GM12891 (cell line): ENCODE measurements at regions not wholly inside any gene's neighbourhood (a gene's known extent, or its start where the extent isn't known, plus 50 kb on each side); places are given as distances from the start of the nearest gene placed in this dataset.

ENCODE experiments used
- PAX5 ChIP-seq: IDR thresholded peaks from 2 replicates; pipeline ENCODE4 v1.6.1; 2011; ENCODE audit warnings: low read length, moderate library complexity, mild to moderate bottlenecking; ENCODE audit not compliant: insufficient read depth, severe bottlenecking
- POLR2A ChIP-seq: IDR thresholded peaks from 2 replicates; pipeline ENCODE4 v1.6.1; 2011; ENCODE audit warnings: low read depth, low read length, control low read depth
- POLR2AphosphoS5 ChIP-seq: IDR thresholded peaks from 2 replicates; pipeline ENCODE4 v1.6.1; 2011; ENCODE audit warnings: low read depth, low read length, control low read depth
- POU2F2 ChIP-seq: IDR thresholded peaks from 2 replicates; pipeline ENCODE4 v1.6.1; 2011; ENCODE audit warnings: low read depth, mild to moderate bottlenecking, control low read depth, low read length, moderate library complexity
- SPI1 ChIP-seq: IDR thresholded peaks from 2 replicates; pipeline ENCODE4 v1.6.1; 2011; ENCODE audit warnings: low read depth, low read length, control low read depth
- TAF1 ChIP-seq: IDR thresholded peaks from 2 replicates; pipeline ENCODE4 v1.6.1; 2011; ENCODE audit warnings: low read depth, low read length, control low read depth

DNA sequence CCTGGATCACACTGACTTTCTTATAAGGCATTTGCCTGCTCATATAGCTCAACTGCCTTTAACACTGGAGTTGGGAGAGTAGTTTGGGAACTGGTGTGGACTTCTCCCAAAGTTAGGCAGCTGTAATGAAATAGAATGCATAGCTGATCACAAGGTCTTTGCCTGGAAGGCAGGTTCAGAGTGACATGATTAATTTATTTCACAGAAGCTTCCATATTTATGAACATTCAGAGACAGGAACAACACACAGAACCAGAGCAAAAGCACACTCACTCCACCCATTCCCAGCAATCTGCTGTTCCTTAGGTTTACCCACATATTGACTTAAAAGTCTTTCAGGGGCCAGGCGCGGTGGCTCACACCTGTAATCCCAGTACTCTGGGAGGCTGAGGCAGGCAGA lies 234.2 kb downstream of the REEP3 start:
- TF ChIP-seq POLR2A = no peak
- no peak for TF ChIP-seq POLR2AphosphoS5
- no peak for TF ChIP-seq PAX5
- TF ChIP-seq SPI1 = no peak
- TF ChIP-seq POU2F2 = no peak
- no peak for TF ChIP-seq TAF1
